H54 (cell line): ENCODE measurements at regions not wholly inside any gene's neighbourhood (a gene's known extent, or its start where the extent isn't known, plus 50 kb on each side); places are given as distances from the start of the nearest gene placed in this dataset.

Experiments used
- DNase-seq: peaks from one replicate; pipeline ENCODE4 v3.0.0; 2011; ENCODE audit warnings: low spot score, mixed read lengths; ENCODE audit not compliant: insufficient read length
- FAIRE-seq: peaks from 3 replicates; lab custom pipeline; 2011; peaks lifted over from hg19 to GRCh38; lab: Jason Lieb, UNC
- POLR2A ChIP-seq: IDR thresholded peaks from 2 replicates; pipeline ENCODE4 v1.6.1; 2011; ENCODE audit warnings: low read depth, mild to moderate bottlenecking, low read length

GRCh38 chr4:14364953-14365536, 637.2 kb upstream of the CPEB2 start:
- no peak for DNase-seq
- no peak for FAIRE-seq

GRCh38 chr4:14368391-14368790, 633.9 kb upstream of the CPEB2 start:
- no peak for DNase-seq
- no peak for FAIRE-seq
- no peak for TF ChIP-seq POLR2A

More at GRCh38 chr4:14364953-14365536, 637.2 kb upstream of the CPEB2 start:
- TF ChIP-seq POLR2A, result no peak

- no peak for FAIRE-seq
- TF ChIP-seq POLR2A, result no peak
- no peak for DNase-seq
These were observed 631.1 kb upstream of the CPEB2 start for GRCh38 chr4:14371131-14371530.

GRCh38 chr4:14375816-14376215, 626.5 kb upstream of the CPEB2 start:
- FAIRE-seq (no peak), DNase-seq (no peak)

GRCh38 chr4:14379183-14379582, 623.1 kb upstream of the CPEB2 start:
- no peak for FAIRE-seq
- DNase-seq, result no peak
- no peak for TF ChIP-seq POLR2A

More at GRCh38 chr4:14375816-14376215, 626.5 kb upstream of the CPEB2 start:
- no peak for TF ChIP-seq POLR2A

- FAIRE-seq (no peak), DNase-seq (no peak)
- TF ChIP-seq POLR2A, result no peak
These were observed 618.6 kb upstream of the CPEB2 start for GRCh38 chr4:14383652-14384051.

- DNase-seq (no peak), FAIRE-seq (no peak)
- no peak for TF ChIP-seq POLR2A
These were observed 617.5 kb upstream of the CPEB2 start for GRCh38 chr4:14384824-14385223.

- FAIRE-seq (no peak), DNase-seq (no peak)
- TF ChIP-seq POLR2A, result no peak
These were observed 616.1 kb upstream of the CPEB2 start for GRCh38 chr4:14386196-14386595.

- no peak for TF ChIP-seq POLR2A
- no peak for DNase-seq
- no peak for FAIRE-seq
These were observed 614.6 kb upstream of the CPEB2 start for GRCh38 chr4:14387647-14388046.

- no peak for TF ChIP-seq POLR2A
- DNase-seq, result no peak
- no peak for FAIRE-seq
These were observed 609.9 kb upstream of the CPEB2 start for GRCh38 chr4:14392378-14392777.

GRCh38 chr4:14396183-14396582, 606.1 kb upstream of the CPEB2 start:
- FAIRE-seq (no peak), DNase-seq (no peak)
- no peak for TF ChIP-seq POLR2A

GRCh38 chr4:14399848-14400247, 602.4 kb upstream of the CPEB2 start:
- no peak for TF ChIP-seq POLR2A
- FAIRE-seq, result no peak
- DNase-seq, result no peak

GRCh38 chr4:14400307-14400706, 602.0 kb upstream of the CPEB2 start:
- FAIRE-seq, result no peak
- TF ChIP-seq POLR2A, result no peak

GRCh38 chr4:14403132-14403531, 599.1 kb upstream of the CPEB2 start:
- FAIRE-seq, result no peak
- TF ChIP-seq POLR2A, result no peak
- no peak for DNase-seq

More at GRCh38 chr4:14400307-14400706, 602.0 kb upstream of the CPEB2 start:
- DNase-seq, result no peak

GRCh38 chr4:14404730-14405129, 597.6 kb upstream of the CPEB2 start:
- no peak for TF ChIP-seq POLR2A
- DNase-seq (no peak), FAIRE-seq (no peak)
